Retinal pigment epithelial cell (primary cell): ENCODE measurements at regions not wholly inside any gene's neighbourhood (a gene's known extent, or its start where the extent isn't known, plus 50 kb on each side); places are given as distances from the start of the nearest gene placed in this dataset.

Experiments used
- DNase-seq: peaks from one replicate; pipeline ENCODE4 v3.0.0-alpha.2; 2010; ENCODE audit warnings: low read depth
- H3K4me3 ChIP-seq: 2 replicates; pipeline ENCODE4 v1.5.1; 2011; ENCODE audit warnings: mild to moderate bottlenecking, low read length, control low read depth, moderate library complexity
- CTCF ChIP-seq: conservative IDR thresholded peaks from 2 replicates; pipeline ENCODE4 v1.5.1; 2011; ENCODE audit warnings: low read depth, low read length, control low read depth, inconsistent platforms

DNA sequence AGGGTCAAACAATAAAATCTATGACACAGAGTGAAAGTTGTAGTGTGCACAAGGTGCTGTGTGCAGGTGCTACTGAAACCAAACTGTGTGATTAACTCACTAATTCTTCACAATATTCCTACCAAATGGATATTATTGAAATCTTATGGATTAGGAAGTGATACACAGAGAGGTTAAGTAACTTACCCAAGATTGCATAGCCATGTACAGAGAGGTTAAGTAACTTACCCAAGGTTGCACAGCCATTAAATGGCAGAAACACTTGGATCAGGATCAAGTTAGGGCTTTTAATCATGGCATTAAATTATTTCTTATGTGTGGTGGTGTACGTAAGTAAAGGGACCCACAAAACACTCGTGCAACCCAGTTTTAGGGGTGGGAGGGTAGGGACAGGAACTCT is 771.4 kb downstream of the AACS start:
- no peak overlapping the region for H3K4me3 ChIP-seq
- DNase-seq, result no peak
- no peak for TF ChIP-seq CTCF

DNA sequence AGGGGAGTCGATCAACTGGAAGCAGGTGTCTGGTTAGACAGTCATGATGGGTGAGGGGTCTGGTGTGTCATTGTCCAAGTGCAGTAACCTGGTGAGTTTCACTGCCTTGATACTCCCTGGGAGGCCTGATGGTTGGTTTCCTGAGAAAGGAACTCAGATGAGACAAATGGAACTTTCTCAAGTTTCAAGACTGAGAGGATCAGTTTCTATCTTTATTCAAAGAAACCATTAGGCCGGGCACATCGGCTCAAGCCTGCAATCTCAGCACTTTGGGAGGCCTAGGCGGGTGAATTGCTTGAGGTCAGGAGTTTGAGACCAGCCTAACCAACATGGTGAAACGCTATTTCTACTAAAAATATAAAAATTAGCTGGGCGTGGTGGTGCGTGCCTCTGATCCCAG is 776.1 kb downstream of the AACS start:
- no peak overlapping the region for H3K4me3 ChIP-seq
- no peak for TF ChIP-seq CTCF
- DNase-seq, result no peak

GRCh38 chr12:125852116-125852515 is 786.9 kb downstream of the AACS start:
- no peak for DNase-seq
- no peak for TF ChIP-seq CTCF
- H3K4me3 ChIP-seq, result no peak overlapping the region

- no peak for TF ChIP-seq CTCF
- DNase-seq, result no peak
- H3K4me3 ChIP-seq, result no peak overlapping the region
These were observed 787.4 kb downstream of the AACS start for GRCh38 chr12:125852679-125853078.

DNA sequence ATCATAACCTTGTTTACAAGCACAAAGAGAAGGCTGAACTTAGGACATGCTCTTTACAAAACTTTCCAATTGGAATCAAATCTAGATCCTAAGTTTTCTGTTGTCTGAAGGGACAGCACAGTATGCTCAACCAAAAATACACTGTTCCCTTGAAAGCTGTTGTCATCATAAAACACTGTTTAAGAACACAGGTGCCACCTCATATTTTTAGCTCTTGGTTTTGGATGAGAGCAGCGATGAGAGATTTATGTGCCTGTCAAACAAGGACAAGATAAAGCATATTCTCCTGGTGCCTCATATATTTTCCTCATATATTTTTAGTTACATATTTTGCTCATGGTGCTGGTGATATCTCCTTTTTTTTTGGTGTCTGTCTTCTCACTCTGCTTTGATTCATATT is 788.4 kb downstream of the AACS start:
- TF ChIP-seq CTCF, result no peak
- no peak for DNase-seq
- no peak overlapping the region for H3K4me3 ChIP-seq

GRCh38 chr12:125856366-125856765 is 791.1 kb downstream of the AACS start:
- DNase-seq, result no peak
- no peak overlapping the region for H3K4me3 ChIP-seq
- no peak for TF ChIP-seq CTCF

DNA sequence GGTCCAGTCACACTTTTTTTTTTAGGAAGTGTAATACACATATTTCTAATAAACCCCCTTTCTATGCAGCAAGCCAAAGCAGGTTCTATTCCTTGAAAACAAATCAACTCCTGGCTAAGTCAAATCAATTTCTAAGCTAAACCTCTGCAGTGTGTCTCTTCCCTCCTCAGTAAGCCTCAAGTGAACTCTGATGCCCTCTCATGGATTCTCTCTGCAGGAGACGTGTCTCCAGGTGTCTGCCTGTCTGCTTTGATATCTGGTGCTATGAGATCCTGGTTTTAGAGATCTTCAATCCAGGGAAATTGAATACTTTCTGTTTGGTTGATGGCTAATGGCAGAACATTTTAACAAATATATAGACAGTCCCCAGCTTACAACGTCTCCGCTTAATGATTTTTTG is 791.7 kb downstream of the AACS start:
- TF ChIP-seq CTCF, result no peak
- no peak for DNase-seq
- no peak overlapping the region for H3K4me3 ChIP-seq
